Sigmoid colon (tissue), 6 donors: ENCODE measurements at regions not wholly inside any gene's neighbourhood (a gene's known extent, or its start where the extent isn't known, plus 50 kb on each side); places are given as distances from the start of the nearest gene placed in this dataset.

Experiments used
- DNase-seq: peaks from one replicate; pipeline ENCODE4 v3.0.0-alpha.2; 2019
- H3K27ac ChIP-seq, 4 donors: fragments of 200-600 bp; sonication (generic); one replicate each; pipeline ENCODE4 v1.5.1; 2016 to 2019; ENCODE audit warnings: mild to moderate bottlenecking in 1 of 4
- H3K27me3 ChIP-seq, 3 donors: fragments of 200-600 bp; sonication (generic); one replicate each; pipeline ENCODE4 v1.5.1; 2019; ENCODE audit warnings: mild to moderate bottlenecking in 1 of 3
- H3K36me3 ChIP-seq, 4 donors: fragments of 200-600 bp; sonication (generic); one replicate each; pipeline ENCODE4 v1.5.1; 2016 to 2019
- H3K4me1 ChIP-seq, 4 donors: fragments of 200-600 bp; sonication (generic); one replicate each; pipeline ENCODE4 v1.5.1; 2017 to 2019
- H3K4me3 ChIP-seq, 4 donors: fragments of 200-600 bp; sonication (generic); one replicate each; pipeline ENCODE4 v1.5.1; 2017 to 2019; ENCODE audit warnings: mild to moderate bottlenecking in 2 of 4, moderate library complexity in 1 of 4
- H3K9me3 ChIP-seq, 4 donors: fragments of 200-600 bp in 3 of 4; sonication (generic) in 3 of 4; one replicate each; pipeline versions ENCODE4 v1.5.1 to v1.6.1; 2013 to 2019
- CTCF ChIP-seq, 4 experiments: fragments of 450-650 bp in 3 of 4; fragments of 200-600 bp in 1 of 4; IDR thresholded peaks; one replicate each; pipeline ENCODE4 v1.5.1; 2016 to 2019; ENCODE audit warnings: antibody characterized with exemption in 4 of 4, mild to moderate bottlenecking in 3 of 4, moderate library complexity in 2 of 4
- EP300 ChIP-seq, 4 donors: sonication (generic); formaldehyde crosslinking; IDR thresholded peaks; one replicate each; pipeline ENCODE4 v1.6.1; 2017; ENCODE audit warnings: antibody characterized with exemption in 4 of 4
- POLR2A ChIP-seq, 2 donors: fragments of 450-650 bp; IDR thresholded peaks; one replicate each; pipeline ENCODE4 v1.6.1; 2016; ENCODE audit warnings: antibody characterized with exemption in 2 of 2, mild to moderate bottlenecking in 2 of 2, moderate library complexity in 2 of 2
- POLR2AphosphoS5 ChIP-seq, 4 donors: sonication (generic); formaldehyde crosslinking; IDR thresholded peaks; one replicate each; pipeline ENCODE4 v1.6.1; 2017; ENCODE audit warnings: antibody characterized with exemption in 4 of 4
- WGBS, 2 donors: extraction: QIAGEN DNeasy Blood & Tissue Kit; methylation state at CpG; one replicate each; pipeline ENCODE4 v1.1.7; 2013; 5-methylcytosine and 5-hydroxymethylcytosine counted together
- intact Hi-C: fragments of 100-400 bp; cut with DNase I; formaldehyde crosslinking; loops from one replicate; pipeline ENCODE4 v1.15.1; 2023
- donor health status: healthy with polysubstance abuse.
- donor health status: healthy.

GRCh38 chr6:16982807-16983206 is 119.0 kb upstream of the STMND1 start:
- intact Hi-C loops = no loop called here

GRCh38 chr6:16979677-16980370 is 122.0 kb upstream of the STMND1 start:
- intact Hi-C loops = no loop called here
- Histone ChIP-seq H3K27ac (no peak overlapping the region), H3K27me3 (no peaks in the 10 kb centered on the region), H3K9me3 (no peaks in the 10 kb centered on the region), H3K4me3 (no peak overlapping the region), H3K36me3 (no peaks in the 10 kb centered on the region), H3K4me1 (no peaks in the 10 kb centered on the region)
- TF ChIP-seq POLR2AphosphoS5 (IDR thresholded peaks at IDR 0.05) = no peak
- DNase-seq = no peak
- WGBS, 2 donors = 82 to 85% methylated on average over 7 of the region's 7 CpGs

More at GRCh38 chr6:16982807-16983206, 119.0 kb upstream of the STMND1 start:
- 61 to 77% methylated on average over 3 of the region's 3 CpGs for WGBS, 2 donors
- Histone ChIP-seq H3K9me3 (no peaks in the 10 kb centered on the region), H3K36me3 (no peaks in the 10 kb centered on the region), H3K27me3 (no peaks in the 10 kb centered on the region), H3K27ac (no peak overlapping the region), H3K4me3 (no peak overlapping the region), H3K4me1 (peaks cover 0 to 23% (median 19%) of the 10 kb centered on the region in 4 donors)
- DNase-seq = no peak
- no peak for TF ChIP-seq POLR2AphosphoS5 (IDR thresholded peaks at IDR 0.05)
- no peak for TF ChIP-seq EP300 (IDR thresholded peaks at IDR 0.05)
- TF ChIP-seq POLR2A (IDR thresholded peaks at IDR 0.05) = no peak
- TF ChIP-seq CTCF (IDR thresholded peaks at IDR 0.05) = no peak

GRCh38 chr6:16978686-16979085 is 123.2 kb upstream of the STMND1 start:
- H3K27ac ChIP-seq = no peak overlapping the region
- no peaks in the 10 kb centered on the region for H3K27me3 ChIP-seq
- TF ChIP-seq CTCF (IDR thresholded peaks at IDR 0.05) = no peak
- no peak for TF ChIP-seq POLR2AphosphoS5 (IDR thresholded peaks at IDR 0.05)
- TF ChIP-seq EP300 (IDR thresholded peaks at IDR 0.05) = no peak
- no peak for TF ChIP-seq POLR2A (IDR thresholded peaks at IDR 0.05)
- no peaks in the 10 kb centered on the region for H3K36me3 ChIP-seq
- H3K4me1 ChIP-seq = no peaks in the 10 kb centered on the region
- no peaks in the 10 kb centered on the region for H3K9me3 ChIP-seq
- intact Hi-C loops = no loop called here
- DNase-seq = no peak
- H3K4me3 ChIP-seq = no peak overlapping the region

GRCh38 chr6:16976385-16977183 is 125.3 kb upstream of the STMND1 start:
- Histone ChIP-seq H3K36me3 (no peaks in the 10 kb centered on the region), H3K4me1 (no peaks in the 10 kb centered on the region), H3K4me3 (no peak overlapping the region), H3K27ac (no peak overlapping the region), H3K9me3 (no peaks in the 10 kb centered on the region), H3K27me3 (no peaks in the 10 kb centered on the region)
- 55 to 85% methylated on average over 7 of the region's 7 CpGs for WGBS, 2 donors
- DNase-seq = no peak
- TF ChIP-seq POLR2A (IDR thresholded peaks at IDR 0.05) = no peak
- intact Hi-C loops = no loop called here

GRCh38 chr6:16974704-16975359 is 127.0 kb upstream of the STMND1 start:
- no peaks in the 10 kb centered on the region for H3K9me3 ChIP-seq
- no peak for TF ChIP-seq CTCF (IDR thresholded peaks at IDR 0.05)
- no peaks in the 10 kb centered on the region for H3K4me1 ChIP-seq
- no peak overlapping the region for H3K27ac ChIP-seq
- intact Hi-C loops = no loop called here
- no peaks in the 10 kb centered on the region for H3K36me3 ChIP-seq
- H3K27me3 ChIP-seq = no peaks in the 10 kb centered on the region
- WGBS, 2 donors = 73 to 76% methylated on average over 6 of the region's 6 CpGs
- H3K4me3 ChIP-seq = no peak overlapping the region
- no peak for DNase-seq
